ENCODE measurements at regions not wholly inside any gene's neighbourhood (a gene's known extent, or its start where the extent isn't known, plus 50 kb on each side); places are given as distances from the start of the nearest gene placed in this dataset.

DNA sequence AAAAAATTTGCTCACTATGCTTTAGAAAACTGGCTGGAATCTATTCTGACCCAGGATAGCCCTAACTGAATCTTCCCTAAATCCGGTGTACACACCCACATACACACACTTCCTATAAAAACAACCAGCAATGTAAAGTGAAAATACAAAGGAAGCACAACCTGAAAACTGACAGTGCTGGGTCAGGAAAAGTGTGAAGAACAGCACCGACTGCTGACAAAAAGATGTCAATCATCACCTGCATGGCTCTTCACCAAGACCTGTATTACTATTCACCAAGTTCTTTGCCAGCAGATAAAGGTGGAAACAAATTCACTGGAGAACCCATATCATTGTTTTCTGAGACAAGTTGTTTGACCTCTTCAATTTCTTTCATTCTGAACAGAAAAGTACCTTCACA, 293.8 kb upstream of the GRAMD2B start:
- no peak for TF ChIP-seq POLR2A (IDR thresholded peaks at IDR 0.05; ENCODE audit: low read length)
- no peak for TF ChIP-seq GATA1 (IDR thresholded peaks at IDR 0.05; ENCODE audit: low read depth, low read length)

Measured in erythroblast (primary cell).